ENCODE measurements at regions not wholly inside any gene's neighbourhood (a gene's known extent, or its start where the extent isn't known, plus 50 kb on each side); places are given as distances from the start of the nearest gene placed in this dataset.

DNA sequence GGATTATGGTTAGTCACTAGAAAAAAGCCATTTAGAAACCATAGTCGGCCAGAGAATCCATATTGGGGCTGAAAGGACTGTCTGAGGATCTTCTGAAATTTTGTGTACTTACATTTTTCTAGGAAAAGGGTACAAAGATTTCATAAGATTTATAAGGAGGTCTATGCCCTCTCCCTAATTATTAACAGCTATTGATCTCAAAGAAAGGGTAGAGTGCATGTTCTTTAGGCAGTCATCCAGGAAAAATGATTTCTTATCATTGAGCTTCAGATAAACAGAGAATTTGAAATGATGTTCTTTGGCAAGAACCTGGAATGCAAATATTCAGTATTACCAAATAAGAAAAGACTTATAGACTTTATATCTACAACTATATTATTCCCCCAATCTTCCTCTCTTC, 195.3 kb downstream of the ACTR3 start:
- TF ChIP-seq, protein P1, sequence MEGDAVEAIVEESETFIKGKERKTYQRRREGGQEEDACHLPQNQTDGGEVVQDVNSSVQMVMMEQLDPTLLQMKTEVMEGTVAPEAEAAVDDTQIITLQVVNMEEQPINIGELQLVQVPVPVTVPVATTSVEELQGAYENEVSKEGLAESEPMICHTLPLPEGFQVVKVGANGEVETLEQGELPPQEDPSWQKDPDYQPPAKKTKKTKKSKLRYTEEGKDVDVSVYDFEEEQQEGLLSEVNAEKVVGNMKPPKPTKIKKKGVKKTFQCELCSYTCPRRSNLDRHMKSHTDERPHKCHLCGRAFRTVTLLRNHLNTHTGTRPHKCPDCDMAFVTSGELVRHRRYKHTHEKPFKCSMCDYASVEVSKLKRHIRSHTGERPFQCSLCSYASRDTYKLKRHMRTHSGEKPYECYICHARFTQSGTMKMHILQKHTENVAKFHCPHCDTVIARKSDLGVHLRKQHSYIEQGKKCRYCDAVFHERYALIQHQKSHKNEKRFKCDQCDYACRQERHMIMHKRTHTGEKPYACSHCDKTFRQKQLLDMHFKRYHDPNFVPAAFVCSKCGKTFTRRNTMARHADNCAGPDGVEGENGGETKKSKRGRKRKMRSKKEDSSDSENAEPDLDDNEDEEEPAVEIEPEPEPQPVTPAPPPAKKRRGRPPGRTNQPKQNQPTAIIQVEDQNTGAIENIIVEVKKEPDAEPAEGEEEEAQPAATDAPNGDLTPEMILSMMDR (IDR thresholded peaks at IDR 0.05), result no peak
- TF ChIP-seq POLR2A (IDR thresholded peaks at IDR 0.05), result no peak

All from body of pancreas (tissue), 4 donors.